ENCODE measurements at regions not wholly inside any gene's neighbourhood (a gene's known extent, or its start where the extent isn't known, plus 50 kb on each side); places are given as distances from the start of the nearest gene placed in this dataset.

GRCh38 chr5:98424681-98425450 is 348.6 kb upstream of the RGMB start:
- 81% methylated on average over 4 of the region's 4 CpGs for WGBS
- no peak for DNase-seq (ENCODE audit: low spot score)

GRCh38 chr5:98425640-98426039 is 347.8 kb upstream of the RGMB start:
- H3K4me3 ChIP-seq (ENCODE audit: low read depth in 1 of 3, low read length in 3 of 3) = no peak overlapping the region
- H3K36me3 ChIP-seq (ENCODE audit: control insufficient read depth in 4 of 4, insufficient read depth in 3 of 4, low read depth in 1 of 4, low read length in 3 of 4) = no peaks in the 10 kb centered on the region

More at GRCh38 chr5:98424681-98425450, 348.6 kb upstream of the RGMB start:
- Histone ChIP-seq H3K9me3 (ENCODE audit: control insufficient read depth in 4 of 4, low read length in 3 of 4) (no peaks in the 10 kb centered on the region), H3K4me1 (ENCODE audit: control insufficient read depth in 4 of 4, insufficient read depth in 4 of 4, low read length in 3 of 4) (no peaks in the 10 kb centered on the region), H3K9ac (ENCODE audit: low read depth in 1 of 2, low read length in 2 of 2) (no peak overlapping the region), H3K4me3 (ENCODE audit: low read depth in 1 of 3, low read length in 3 of 3) (no peak overlapping the region), H3K27me3 (ENCODE audit: control insufficient read depth in 4 of 4, insufficient read depth in 4 of 4, low read length in 3 of 4) (no peaks in the 10 kb centered on the region), H3K36me3 (ENCODE audit: control insufficient read depth in 4 of 4, insufficient read depth in 3 of 4, low read depth in 1 of 4, low read length in 3 of 4) (no peaks in the 10 kb centered on the region), H3K27ac (ENCODE audit: low read depth in 1 of 2, low read length in 2 of 2) (no peak overlapping the region)
- no peak for TF ChIP-seq EGR1 (IDR thresholded peaks at IDR 0.05; ENCODE audit: low read depth in 2 of 2)
- TF ChIP-seq HNF4G (IDR thresholded peaks at IDR 0.05) = no peak
- TF ChIP-seq TAF1 (conservative IDR thresholded peaks at IDR 0.05) = no peak
- no peak for TF ChIP-seq RAD21 (IDR thresholded peaks at IDR 0.05)
- no peak for TF ChIP-seq RXRA (IDR thresholded peaks at IDR 0.05)
- TF ChIP-seq ATF3 (IDR thresholded peaks at IDR 0.05) = no peak
- no peak for TF ChIP-seq GABPA (IDR thresholded peaks at IDR 0.05 in 1 of 2, conservative IDR thresholded peaks at IDR 0.05 in 1 of 2)

GRCh38 chr5:98428806-98429205 is 344.7 kb upstream of the RGMB start:
- no peak for DNase-seq (ENCODE audit: low spot score)
- no peaks in the 10 kb centered on the region for H3K36me3 ChIP-seq (ENCODE audit: control insufficient read depth in 4 of 4, insufficient read depth in 3 of 4, low read depth in 1 of 4, low read length in 3 of 4)
- H3K4me3 ChIP-seq (ENCODE audit: low read depth in 1 of 3, low read length in 3 of 3) = no peak overlapping the region
- no peak overlapping the region for H3K9ac ChIP-seq (ENCODE audit: low read depth in 1 of 2, low read length in 2 of 2)
- H3K4me1 ChIP-seq (ENCODE audit: control insufficient read depth in 4 of 4, insufficient read depth in 4 of 4, low read length in 3 of 4) = no peaks in the 10 kb centered on the region
- peaks cover 0 to 2% (median 0%) of the 10 kb centered on the region in 4 donors for H3K27me3 ChIP-seq (ENCODE audit: control insufficient read depth in 4 of 4, insufficient read depth in 4 of 4, low read length in 3 of 4)
- no peaks in the 10 kb centered on the region for H3K9me3 ChIP-seq (ENCODE audit: control insufficient read depth in 4 of 4, low read length in 3 of 4)
- WGBS = 54% methylated on average over 4 of the region's 4 CpGs
- H3K27ac ChIP-seq (ENCODE audit: low read depth in 1 of 2, low read length in 2 of 2) = no peak overlapping the region
- TF ChIP-seq ZBTB33 (IDR thresholded peaks at IDR 0.05) (no peak), NR2F2 (IDR thresholded peaks at IDR 0.05) (peak; percentile 88), YY1 (IDR thresholded peaks at IDR 0.05) (no peak), RAD21 (IDR thresholded peaks at IDR 0.05) (peak in 1 of 2 donors; percentile 8), GABPA (IDR thresholded peaks at IDR 0.05 in 1 of 2, conservative IDR thresholded peaks at IDR 0.05 in 1 of 2) (no peak)

More at GRCh38 chr5:98425640-98426039, 347.8 kb upstream of the RGMB start:
- H3K27ac ChIP-seq (ENCODE audit: low read depth in 1 of 2, low read length in 2 of 2) = no peak overlapping the region
- peaks cover 0 to 2% (median 0%) of the 10 kb centered on the region in 4 donors for H3K27me3 ChIP-seq (ENCODE audit: control insufficient read depth in 4 of 4, insufficient read depth in 4 of 4, low read length in 3 of 4)
- no peak for DNase-seq (ENCODE audit: low spot score)
- no peaks in the 10 kb centered on the region for H3K9me3 ChIP-seq (ENCODE audit: control insufficient read depth in 4 of 4, low read length in 3 of 4)
- no peak overlapping the region for H3K9ac ChIP-seq (ENCODE audit: low read depth in 1 of 2, low read length in 2 of 2)
- TF ChIP-seq ATF3 (IDR thresholded peaks at IDR 0.05) = no peak
- no peak for TF ChIP-seq YY1 (IDR thresholded peaks at IDR 0.05)
- no peak for TF ChIP-seq ZBTB33 (IDR thresholded peaks at IDR 0.05)
- no peak for TF ChIP-seq NR2F2 (IDR thresholded peaks at IDR 0.05)
- TF ChIP-seq RXRA (IDR thresholded peaks at IDR 0.05) = no peak
- H3K4me1 ChIP-seq (ENCODE audit: control insufficient read depth in 4 of 4, insufficient read depth in 4 of 4, low read length in 3 of 4) = no peaks in the 10 kb centered on the region

Measured in liver (tissue), 7 donors.